Caco-2 (cell line): ENCODE measurements at regions not wholly inside any gene's neighbourhood (a gene's known extent, or its start where the extent isn't known, plus 50 kb on each side); places are given as distances from the start of the nearest gene placed in this dataset.
"Not testable (repeated sequence)": the region's sequence is repeated elsewhere in the genome, so short reads cannot be mapped to it uniquely, and the experiment has no call there.

Experiments
- BruUV-seq: library from RNA; stranded (reverse); fragments of 400-500 nt; replicated peaks from 2 replicates; lab custom pipeline; 2021; lab: Mats Ljungman, UMichigan
- CTCF ChIA-PET: fragments of 300-600 bp; sonication (Branson Sonifier 250); formaldehyde crosslinking; loops from one replicate; lab custom pipeline; 2022; ENCODE audit warnings: antibody characterized with exemption; lab: Charles Lee
- POLR2A ChIA-PET: fragments of 300-600 bp; sonication (Branson Sonifier 250); formaldehyde crosslinking; loops from one replicate; lab custom pipeline; 2022; ENCODE audit warnings: antibody characterized with exemption; lab: Charles Lee
- DNase-seq, 2 experiments: peaks; one replicate each; pipeline versions ENCODE4 v3.0.0 to v3.0.0-alpha.2; 2020 to 2022
- H3K27me3 ChIP-seq: replicated peaks from 2 replicates; pipeline ENCODE4 v1.6.0; 2011; ENCODE audit warnings: low read length; ENCODE audit not compliant: control insufficient read depth, insufficient read depth
- H3K36me3 ChIP-seq: 2 replicates; pipeline ENCODE4 v1.5.1; 2011; ENCODE audit warnings: low read length; ENCODE audit not compliant: control insufficient read depth, insufficient read depth
- H3K4me1 ChIP-seq: fragments of 250-450 bp; sonication (Bioruptor Pico); 2 replicates; pipeline ENCODE4 v1.5.1; 2020; ENCODE audit warnings: mild to moderate bottlenecking
- H3K4me3 ChIP-seq: 2 replicates; pipeline ENCODE4 v1.5.1; 2011; ENCODE audit warnings: low read depth, mild to moderate bottlenecking, control low read depth, low read length
- H3K9me3 ChIP-seq: fragments of 250-450 bp; sonication (Bioruptor Pico); 2 replicates; pipeline ENCODE4 v1.5.1; 2020; ENCODE audit warnings: mild to moderate bottlenecking, moderate library complexity
- H3K27ac Mint-ChIP-seq: one replicate; pipeline ENCODE4 v1.8.0; 2022; ENCODE audit warnings: mixed read lengths; ENCODE audit not compliant: unreplicated experiment
- H3K27me3 Mint-ChIP-seq: one replicate; pipeline ENCODE4 v1.8.0; 2022; ENCODE audit warnings: mixed read lengths; ENCODE audit not compliant: insufficient read depth, unreplicated experiment
- H3K36me3 Mint-ChIP-seq: one replicate; pipeline ENCODE4 v1.8.0; 2022; ENCODE audit warnings: mild to moderate bottlenecking, mixed read lengths; ENCODE audit not compliant: insufficient read depth, unreplicated experiment
- H3K4me1 Mint-ChIP-seq: one replicate; pipeline ENCODE4 v1.8.0; 2022; ENCODE audit warnings: low read depth, mixed read lengths; ENCODE audit not compliant: unreplicated experiment
- H3K4me3 Mint-ChIP-seq: one replicate; pipeline ENCODE4 v1.8.0; 2022; ENCODE audit warnings: mild to moderate bottlenecking, moderate library complexity, mixed read lengths; ENCODE audit not compliant: unreplicated experiment
- H3K9me3 Mint-ChIP-seq: one replicate; pipeline ENCODE4 v1.8.0; 2022; ENCODE audit warnings: mixed read lengths; ENCODE audit not compliant: unreplicated experiment
- CTCF ChIP-seq, 2 experiments: fragments of 200-600 bp in 1 of 2; IDR thresholded peaks; 1 replicate in 1 of 2; 2 replicates in 1 of 2; pipeline versions ENCODE4 v1.5.1 to v1.8.0; 2011 to 2022; ENCODE audit warnings: antibody characterized with exemption in 1 of 2, control low read depth in 1 of 2, inconsistent platforms in 1 of 2, low read depth in 1 of 2, low read length in 1 of 2, mild to moderate bottlenecking in 1 of 2, moderate library complexity in 1 of 2; ENCODE audit not compliant: insufficient read depth in 1 of 2, severe bottlenecking in 1 of 2, unreplicated experiment in 1 of 2
- intact Hi-C: fragments of 100-400 bp; cut with micrococcal nuclease; formaldehyde crosslinking; loops from one replicate; pipeline ENCODE4 v1.10.0; 2022; ENCODE audit not compliant: unreplicated experiment

GRCh38 chr5:56631719-56632118, 183.6 kb upstream of the MAP3K1 start:
- peaks cover 42% of the 10 kb centered on the region for H3K9me3 ChIP-seq
- H3K4me3 ChIP-seq, result no peak overlapping the region
- H3K4me1 ChIP-seq, result peaks cover 30% of the 10 kb centered on the region
- intact Hi-C loops, result no loop called here
- Mint-ChIP-seq H3K27me3 (no peaks in the 10 kb centered on the region), H3K9me3 (peaks cover 44% of the 10 kb centered on the region), H3K4me1 (peaks cover 27% of the 10 kb centered on the region), H3K36me3 (no peaks in the 10 kb centered on the region), H3K27ac (no peak overlapping the region), H3K4me3 (no peak overlapping the region)
- no peaks in the 10 kb centered on the region for H3K27me3 ChIP-seq
- TF ChIP-seq CTCF (IDR thresholded peaks at IDR 0.05; ENCODE audit: insufficient read depth in 1 of 2, low read depth in 1 of 2, low read length in 1 of 2, severe bottlenecking in 1 of 2, unreplicated experiment in 1 of 2), result no peak
- ChIA-PET POLR2A (no interaction called here), CTCF (interaction anchor here (1.0 kb wide), 1 partner anchor 82 kb away, joined by 3 read pairs; no protein-coding TSS in a partner anchor)
- H3K36me3 ChIP-seq, result no peaks in the 10 kb centered on the region
- DNase-seq, result no peak
- no TSS peak for BruUV-seq

GRCh38 chr5:56628616-56629015, 186.7 kb upstream of the MAP3K1 start:
- H3K36me3 Mint-ChIP-seq, DNase-seq, H3K4me3 Mint-ChIP-seq, H3K27me3 ChIP-seq, H3K27me3 Mint-ChIP-seq, H3K36me3 ChIP-seq, H3K27ac Mint-ChIP-seq, H3K4me1 ChIP-seq, CTCF ChIA-PET, POLR2A ChIA-PET, H3K4me3 ChIP-seq, BruUV-seq, intact Hi-C loops: not testable (repeated sequence)
- H3K9me3 Mint-ChIP-seq, result peaks cover 49% of the 10 kb centered on the region
- peaks cover 42% of the 10 kb centered on the region for H3K9me3 ChIP-seq
- peaks cover 22% of the 10 kb centered on the region for H3K4me1 Mint-ChIP-seq

GRCh38 chr5:56625541-56625940, 189.8 kb upstream of the MAP3K1 start:
- DNase-seq, result no peak
- no TSS peak for BruUV-seq
- Mint-ChIP-seq H3K36me3 (no peaks in the 10 kb centered on the region), H3K27ac (no peak overlapping the region), H3K27me3 (no peaks in the 10 kb centered on the region), H3K9me3 (peaks cover 46% of the 10 kb centered on the region), H3K4me3 (no peak overlapping the region), H3K4me1 (no peaks in the 10 kb centered on the region)
- CTCF ChIA-PET, result no interaction called here
- no peaks in the 10 kb centered on the region for H3K27me3 ChIP-seq
- TF ChIP-seq CTCF (IDR thresholded peaks at IDR 0.05; ENCODE audit: insufficient read depth in 1 of 2, low read depth in 1 of 2, low read length in 1 of 2, severe bottlenecking in 1 of 2, unreplicated experiment in 1 of 2), result no peak
- intact Hi-C loops, result no loop called here
- peaks cover 38% of the 10 kb centered on the region for H3K9me3 ChIP-seq
- POLR2A ChIA-PET, result no interaction called here
- H3K4me3 ChIP-seq, result no peak overlapping the region
- no peaks in the 10 kb centered on the region for H3K4me1 ChIP-seq
- H3K36me3 ChIP-seq, result no peaks in the 10 kb centered on the region

GRCh38 chr5:56624751-56625150, 190.6 kb upstream of the MAP3K1 start:
- CTCF ChIA-PET, result no interaction called here
- no peak overlapping the region for H3K4me3 ChIP-seq
- Mint-ChIP-seq H3K4me3 (no peak overlapping the region), H3K9me3 (peaks cover 46% of the 10 kb centered on the region), H3K27ac (no peak overlapping the region), H3K4me1 (no peaks in the 10 kb centered on the region), H3K27me3 (no peaks in the 10 kb centered on the region), H3K36me3 (no peaks in the 10 kb centered on the region)
- TF ChIP-seq CTCF (IDR thresholded peaks at IDR 0.05; ENCODE audit: insufficient read depth in 1 of 2, low read depth in 1 of 2, low read length in 1 of 2, severe bottlenecking in 1 of 2, unreplicated experiment in 1 of 2), result no peak
- no peaks in the 10 kb centered on the region for H3K27me3 ChIP-seq
- no TSS peak for BruUV-seq
- no peaks in the 10 kb centered on the region for H3K4me1 ChIP-seq
- no peaks in the 10 kb centered on the region for H3K36me3 ChIP-seq
- peaks cover 36% of the 10 kb centered on the region for H3K9me3 ChIP-seq
- DNase-seq, result no peak
- intact Hi-C loops, result no loop called here
- POLR2A ChIA-PET, result no interaction called here
